Astrocyte (in vitro differentiated cells and primary cell): ENCODE measurements at regions not wholly inside any gene's neighbourhood (a gene's known extent, or its start where the extent isn't known, plus 50 kb on each side); places are given as distances from the start of the nearest gene placed in this dataset.

ENCODE experiments used
- DNase-seq: peaks from one replicate; pipeline ENCODE4 v3.0.0-alpha.2; 2010; ENCODE audit warnings: low read depth
- FAIRE-seq: peaks from 2 replicates; lab custom pipeline; 2011; peaks lifted over from hg19 to GRCh38; lab: Jason Lieb, UNC
- H2AFZ ChIP-seq: 2 replicates; pipeline ENCODE4 v1.6.0; 2012; ENCODE audit warnings: low read depth, low read length, inconsistent platforms
- H3K27ac ChIP-seq: 2 replicates; pipeline ENCODE4 v1.5.1; 2011; ENCODE audit warnings: low read depth, low read length, inconsistent platforms
- H3K27me3 ChIP-seq: 2 replicates; pipeline ENCODE4 v1.6.0; 2011; ENCODE audit warnings: low read length, inconsistent platforms; ENCODE audit not compliant: insufficient read depth
- H3K36me3 ChIP-seq: 2 replicates; pipeline ENCODE4 v1.5.1; 2011; ENCODE audit warnings: low read length, inconsistent platforms; ENCODE audit not compliant: insufficient read depth
- H3K4me1 ChIP-seq: 2 replicates; pipeline ENCODE4 v1.5.1; 2011; ENCODE audit warnings: low read length, inconsistent platforms; ENCODE audit not compliant: insufficient read depth
- H3K4me2 ChIP-seq: 2 replicates; pipeline ENCODE4 v1.6.0; 2012; ENCODE audit warnings: low read length, inconsistent platforms
- H3K4me3 ChIP-seq: 2 replicates; pipeline ENCODE4 v1.5.1; 2011; ENCODE audit warnings: low read depth, mild to moderate bottlenecking, low read length, inconsistent platforms; ENCODE audit not compliant: insufficient read depth
- H3K79me2 ChIP-seq: 2 replicates; pipeline ENCODE4 v1.6.0; 2012; ENCODE audit warnings: mild to moderate bottlenecking, low read length, inconsistent platforms; ENCODE audit not compliant: insufficient read depth
- H3K9ac ChIP-seq: 2 replicates; pipeline ENCODE4 v1.6.0; 2012; ENCODE audit warnings: mild to moderate bottlenecking, low read length, inconsistent platforms
- H3K9me3 ChIP-seq: 2 replicates; pipeline ENCODE4 v1.5.1; 2012; ENCODE audit warnings: low read depth, mild to moderate bottlenecking, low read length, inconsistent platforms; ENCODE audit not compliant: insufficient read depth
- H4K20me1 ChIP-seq: 2 replicates; pipeline ENCODE4 v1.6.0; 2012; ENCODE audit warnings: low read length, inconsistent platforms; ENCODE audit not compliant: insufficient read depth
- H3K27ac Mint-ChIP-seq: one replicate; pipeline ENCODE4 v1.8.0; 2021; ENCODE audit warnings: mild to moderate bottlenecking, mixed read lengths; ENCODE audit not compliant: unreplicated experiment
- H3K27me3 Mint-ChIP-seq: one replicate; pipeline ENCODE4 v1.8.0; 2021; ENCODE audit warnings: low read depth, mixed read lengths; ENCODE audit not compliant: unreplicated experiment
- H3K36me3 Mint-ChIP-seq: one replicate; pipeline ENCODE4 v1.8.0; 2021; ENCODE audit warnings: low read depth, mixed read lengths; ENCODE audit not compliant: unreplicated experiment
- H3K4me1 Mint-ChIP-seq: one replicate; pipeline ENCODE4 v1.8.0; 2021; ENCODE audit warnings: low read depth, mixed read lengths; ENCODE audit not compliant: unreplicated experiment
- H3K4me3 Mint-ChIP-seq: one replicate; pipeline ENCODE4 v1.8.0; 2021; ENCODE audit warnings: mild to moderate bottlenecking, moderate library complexity, mixed read lengths; ENCODE audit not compliant: unreplicated experiment
- H3K9me3 Mint-ChIP-seq: one replicate; pipeline ENCODE4 v1.8.0; 2021; ENCODE audit warnings: mild to moderate bottlenecking, mixed read lengths; ENCODE audit not compliant: unreplicated experiment
- CTCF ChIP-seq: IDR thresholded peaks from 2 replicates; pipeline ENCODE4 v1.5.1; 2011; ENCODE audit warnings: low read depth, mild to moderate bottlenecking, inconsistent platforms, low read length, moderate library complexity; ENCODE audit not compliant: insufficient read depth
- EZH2 ChIP-seq: IDR thresholded peaks from 2 replicates; pipeline ENCODE4 v1.6.1; 2012; ENCODE audit warnings: mild to moderate bottlenecking, low read length, inconsistent platforms; ENCODE audit not compliant: insufficient read depth

GRCh38 chr1:101406271-101406670, 169.5 kb downstream of the S1PR1 start:
- no peak overlapping the region for H3K4me3 ChIP-seq
- no peak overlapping the region for H3K9ac ChIP-seq
- no peak for DNase-seq
- H3K4me1 ChIP-seq: no peaks in the 10 kb centered on the region
- H2AFZ ChIP-seq: no peak overlapping the region
- H3K4me3 Mint-ChIP-seq: no peak overlapping the region
- H3K9me3 Mint-ChIP-seq: no peaks in the 10 kb centered on the region
- H3K9me3 ChIP-seq: no peaks in the 10 kb centered on the region
- TF ChIP-seq CTCF (no peak), EZH2 (no peak)
- no peak overlapping the region for H3K27ac Mint-ChIP-seq
- no peaks in the 10 kb centered on the region for H3K36me3 ChIP-seq
- H3K27me3 Mint-ChIP-seq: peaks cover 3% of the 10 kb centered on the region
- no peaks in the 10 kb centered on the region for H3K79me2 ChIP-seq
- no peak overlapping the region for H3K27ac ChIP-seq
- no peaks in the 10 kb centered on the region for H4K20me1 ChIP-seq
- H3K36me3 Mint-ChIP-seq: no peaks in the 10 kb centered on the region
- FAIRE-seq: no peak
- no peak overlapping the region for H3K4me2 ChIP-seq
- H3K27me3 ChIP-seq: no peaks in the 10 kb centered on the region
- peaks cover 4% of the 10 kb centered on the region for H3K4me1 Mint-ChIP-seq

GRCh38 chr1:101406681-101407080, 169.9 kb downstream of the S1PR1 start:
- Histone ChIP-seq H3K9me3 (no peaks in the 10 kb centered on the region), H3K4me3 (no peak overlapping the region), H3K4me1 (no peaks in the 10 kb centered on the region), H4K20me1 (no peaks in the 10 kb centered on the region), H3K27ac (no peak overlapping the region), H3K9ac (no peak overlapping the region), H2AFZ (no peak overlapping the region), H3K27me3 (no peaks in the 10 kb centered on the region), H3K79me2 (no peaks in the 10 kb centered on the region), H3K36me3 (no peaks in the 10 kb centered on the region), H3K4me2 (no peak overlapping the region)
- TF ChIP-seq EZH2: no peak
- TF ChIP-seq CTCF: no peak
- DNase-seq: no peak
- FAIRE-seq: no peak
- Mint-ChIP-seq H3K4me3 (no peak overlapping the region), H3K27me3 (peaks cover 3% of the 10 kb centered on the region), H3K27ac (no peak overlapping the region), H3K4me1 (peaks cover 4% of the 10 kb centered on the region), H3K9me3 (no peaks in the 10 kb centered on the region), H3K36me3 (no peaks in the 10 kb centered on the region)

GRCh38 chr1:101407505-101408211, 170.8 kb downstream of the S1PR1 start:
- H2AFZ ChIP-seq: no peak overlapping the region
- no peak overlapping the region for H3K4me3 Mint-ChIP-seq
- no peak overlapping the region for H3K27ac Mint-ChIP-seq
- no peaks in the 10 kb centered on the region for H3K27me3 ChIP-seq
- H3K4me1 ChIP-seq: no peaks in the 10 kb centered on the region
- no peaks in the 10 kb centered on the region for H3K36me3 Mint-ChIP-seq
- no peak overlapping the region for H3K4me2 ChIP-seq
- no peaks in the 10 kb centered on the region for H3K9me3 Mint-ChIP-seq
- no peaks in the 10 kb centered on the region for H3K36me3 ChIP-seq
- H4K20me1 ChIP-seq: no peaks in the 10 kb centered on the region
- no peaks in the 10 kb centered on the region for H3K79me2 ChIP-seq
- FAIRE-seq (no peak), DNase-seq (no peak)
- H3K4me1 Mint-ChIP-seq: peaks cover 4% of the 10 kb centered on the region
- H3K27me3 Mint-ChIP-seq: peaks cover 3% of the 10 kb centered on the region
- H3K27ac ChIP-seq: no peak overlapping the region
- no peak overlapping the region for H3K4me3 ChIP-seq
- no peak for TF ChIP-seq CTCF
- no peak for TF ChIP-seq EZH2
- H3K9me3 ChIP-seq: no peaks in the 10 kb centered on the region
- H3K9ac ChIP-seq: no peak overlapping the region
